Ovary (tissue), 3 donors: ENCODE measurements at regions not wholly inside any gene's neighbourhood (a gene's known extent, or its start where the extent isn't known, plus 50 kb on each side); places are given as distances from the start of the nearest gene placed in this dataset.

Experiments
- POLR2A ChIP-seq: fragments of 450-650 bp; IDR thresholded peaks from one replicate; pipeline ENCODE4 v1.6.1; 2017; ENCODE audit warnings: antibody characterized with exemption, mild to moderate bottlenecking, moderate library complexity
- TF ChIP-seq, protein P1 (sequence below), 3 donors: fragments of 450-650 bp in 2 of 3; fragments of 200-600 bp in 1 of 3; IDR thresholded peaks; one replicate each; pipeline versions ENCODE4 v1.5.1 to v1.8.0; 2016 to 2022; ENCODE audit warnings: antibody characterized with exemption in 3 of 3, mild to moderate bottlenecking in 1 of 3
- donor health status: DM: no; HTN: no; CAD: no.

GRCh38 chr7:32360127-32360526 is 130.1 kb downstream of the LSM5 start:
- TF ChIP-seq POLR2A, result no peak
- TF ChIP-seq, protein P1, sequence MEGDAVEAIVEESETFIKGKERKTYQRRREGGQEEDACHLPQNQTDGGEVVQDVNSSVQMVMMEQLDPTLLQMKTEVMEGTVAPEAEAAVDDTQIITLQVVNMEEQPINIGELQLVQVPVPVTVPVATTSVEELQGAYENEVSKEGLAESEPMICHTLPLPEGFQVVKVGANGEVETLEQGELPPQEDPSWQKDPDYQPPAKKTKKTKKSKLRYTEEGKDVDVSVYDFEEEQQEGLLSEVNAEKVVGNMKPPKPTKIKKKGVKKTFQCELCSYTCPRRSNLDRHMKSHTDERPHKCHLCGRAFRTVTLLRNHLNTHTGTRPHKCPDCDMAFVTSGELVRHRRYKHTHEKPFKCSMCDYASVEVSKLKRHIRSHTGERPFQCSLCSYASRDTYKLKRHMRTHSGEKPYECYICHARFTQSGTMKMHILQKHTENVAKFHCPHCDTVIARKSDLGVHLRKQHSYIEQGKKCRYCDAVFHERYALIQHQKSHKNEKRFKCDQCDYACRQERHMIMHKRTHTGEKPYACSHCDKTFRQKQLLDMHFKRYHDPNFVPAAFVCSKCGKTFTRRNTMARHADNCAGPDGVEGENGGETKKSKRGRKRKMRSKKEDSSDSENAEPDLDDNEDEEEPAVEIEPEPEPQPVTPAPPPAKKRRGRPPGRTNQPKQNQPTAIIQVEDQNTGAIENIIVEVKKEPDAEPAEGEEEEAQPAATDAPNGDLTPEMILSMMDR (IDR thresholded peaks at IDR 0.05), result no peak
